PC-3 (cell line): ENCODE measurements at regions not wholly inside any gene's neighbourhood (a gene's known extent, or its start where the extent isn't known, plus 50 kb on each side); places are given as distances from the start of the nearest gene placed in this dataset.

Experiments
- ATAC-seq: fragments of 200-7000 bp; cut with Tn5 transposase; 2 replicates; pipeline ENCODE4 v1.9.1; 2020; ENCODE audit warnings: mild to moderate bottlenecking, moderate library complexity
- BruUV-seq: library from RNA; stranded (reverse); fragments of 400-500 nt; replicated peaks from 2 replicates; lab custom pipeline; 2021; lab: Mats Ljungman, UMichigan
- CTCF ChIA-PET: fragments of 300-600 bp; sonication (Branson Sonifier 250); formaldehyde crosslinking; loops from one replicate; lab custom pipeline; 2022; ENCODE audit warnings: antibody characterized with exemption; lab: Charles Lee
- POLR2A ChIA-PET: fragments of 300-600 bp; sonication (Branson Sonifier 250); formaldehyde crosslinking; loops from one replicate; lab custom pipeline; 2022; ENCODE audit warnings: antibody characterized with exemption; ENCODE audit not compliant: unreplicated experiment; lab: Charles Lee
- DNase-seq: peaks from one replicate; pipeline ENCODE4 v3.0.0-alpha.2; 2015
- H2AFZ ChIP-seq: fragments of 300-600 bp; sonication (generic); 2 replicates; pipeline ENCODE4 v1.6.0; 2016; ENCODE audit warnings: antibody characterized with exemption, low read length
- H3F3A ChIP-seq: fragments of 300-600 bp; sonication (generic); one replicate; pipeline ENCODE4 v1.6.0; 2017; ENCODE audit warnings: antibody characterized with exemption, low read length, control low read depth, mild to moderate bottlenecking; ENCODE audit not compliant: unreplicated experiment
- H3K27ac ChIP-seq: fragments of 300-600 bp; sonication (generic); 2 replicates; pipeline ENCODE4 v1.5.1; 2016; ENCODE audit warnings: mild to moderate bottlenecking, low read length
- H3K27me3 ChIP-seq: fragments of 300-600 bp; sonication (generic); 2 replicates; pipeline ENCODE4 v1.6.1; 2016; ENCODE audit warnings: low read length, mixed read lengths
- H3K36me3 ChIP-seq: fragments of 300-600 bp; sonication (generic); 2 replicates; pipeline ENCODE4 v1.6.1; 2016; ENCODE audit warnings: low read depth, mixed run types, low read length, mixed read lengths
- H3K4me1 ChIP-seq: fragments of 300-600 bp; sonication (generic); 2 replicates; pipeline ENCODE4 v1.5.1; 2016; ENCODE audit warnings: low read length; ENCODE audit not compliant: insufficient read depth
- H3K4me2 ChIP-seq: fragments of 300-600 bp; sonication (generic); 2 replicates; pipeline ENCODE4 v1.6.0; 2016; ENCODE audit warnings: low read length
- H3K4me3 ChIP-seq: fragments of 300-600 bp; sonication (generic); 2 replicates; pipeline ENCODE4 v1.5.1; 2016; ENCODE audit warnings: mild to moderate bottlenecking, low read length, mixed read lengths
- H3K79me2 ChIP-seq: fragments of 300-600 bp; sonication (generic); 2 replicates; pipeline ENCODE4 v1.6.1; 2017; ENCODE audit warnings: low read length, mixed read lengths
- H3K9ac ChIP-seq: fragments of 300-600 bp; sonication (generic); 2 replicates; pipeline ENCODE4 v1.6.0; 2016; ENCODE audit warnings: mild to moderate bottlenecking, low read length
- H3K9me2 ChIP-seq: fragments of 300-600 bp; sonication (generic); replicated peaks from 2 replicates; pipeline ENCODE4 v1.6.1; 2016; ENCODE audit warnings: mixed run types, low read length, mixed read lengths
- H3K9me3 ChIP-seq: fragments of 300-600 bp; sonication (generic); 2 replicates; pipeline ENCODE4 v1.6.1; 2016; ENCODE audit warnings: low read length, mixed read lengths
- H4K20me1 ChIP-seq: fragments of 300-600 bp; sonication (generic); 2 replicates; pipeline ENCODE4 v1.6.1; 2016; ENCODE audit warnings: low read length, mixed read lengths
- CTCF ChIP-seq: fragments of 300-600 bp; sonication (generic); conservative IDR thresholded peaks from 2 replicates; pipeline ENCODE4 v1.5.1; 2017; ENCODE audit warnings: antibody characterized with exemption, low read depth, mild to moderate bottlenecking, low read length
- EZH2 ChIP-seq: fragments of 300-600 bp; sonication (generic); IDR thresholded peaks from one replicate; pipeline ENCODE4 v1.6.1; 2017; ENCODE audit warnings: antibody characterized with exemption, mild to moderate bottlenecking, low read length; ENCODE audit not compliant: unreplicated experiment
- EZH2phosphoT487 ChIP-seq: fragments of 300-600 bp; sonication (generic); IDR thresholded peaks from 2 replicates; pipeline ENCODE4 v1.6.1; 2018; ENCODE audit warnings: mild to moderate bottlenecking, antibody characterized with exemption, low read length, borderline replicate concordance
- intact Hi-C: fragments of 100-400 bp; cut with micrococcal nuclease; formaldehyde crosslinking; loops from 2 replicates; pipeline ENCODE4 v1.9.0; 2023

GRCh38 chr18:44175891-44176290, 504.8 kb upstream of the SETBP1 start:
- ChIA-PET CTCF (no interaction called here), POLR2A (no interaction called here)
- ATAC-seq, result no peak
- no peak overlapping the region for H3K27ac ChIP-seq
- peaks cover 3% of the 10 kb centered on the region; the same call in 1 of the 2 replicates for H3K4me1 ChIP-seq
- H3K79me2 ChIP-seq, result no peaks in the 10 kb centered on the region
- H3K4me3 ChIP-seq, result no peak overlapping the region
- no peaks in the 10 kb centered on the region for H3K9me2 ChIP-seq
- no peak for DNase-seq
- H3K27me3 ChIP-seq, result no peaks in the 10 kb centered on the region
- TF ChIP-seq EZH2 (no peak), EZH2phosphoT487 (no peak), CTCF (no peak)
- no peak overlapping the region for H3K4me2 ChIP-seq
- H3F3A ChIP-seq, result no peaks in the 10 kb centered on the region
- H4K20me1 ChIP-seq, result no peaks in the 10 kb centered on the region
- H3K9ac ChIP-seq, result no peak overlapping the region
- no peaks in the 10 kb centered on the region for H3K36me3 ChIP-seq
- no TSS peak for BruUV-seq
- intact Hi-C loops, result no loop called here
- H3K9me3 ChIP-seq, result no peaks in the 10 kb centered on the region
- no peak overlapping the region for H2AFZ ChIP-seq

- no peaks in the 10 kb centered on the region for H3F3A ChIP-seq
- no peaks in the 10 kb centered on the region for H3K9me3 ChIP-seq
- no peaks in the 10 kb centered on the region for H3K4me1 ChIP-seq
- H3K9me2 ChIP-seq, result no peaks in the 10 kb centered on the region
- DNase-seq (no peak), ATAC-seq (no peak)
- intact Hi-C loops, result no loop called here
- ChIA-PET CTCF (no interaction called here), POLR2A (no interaction called here)
- no peaks in the 10 kb centered on the region for H4K20me1 ChIP-seq
- H2AFZ ChIP-seq, result no peak overlapping the region
- H3K79me2 ChIP-seq, result no peaks in the 10 kb centered on the region
- H3K9ac ChIP-seq, result no peak overlapping the region
- TF ChIP-seq EZH2, result no peak
- TF ChIP-seq CTCF, result no peak
- no peak for TF ChIP-seq EZH2phosphoT487
- no peaks in the 10 kb centered on the region for H3K36me3 ChIP-seq
- BruUV-seq, result no TSS peak
- no peak overlapping the region for H3K4me3 ChIP-seq
- no peak overlapping the region for H3K27ac ChIP-seq
- H3K4me2 ChIP-seq, result no peak overlapping the region
- no peaks in the 10 kb centered on the region for H3K27me3 ChIP-seq
These were observed 502.2 kb upstream of the SETBP1 start for GRCh38 chr18:44178476-44178875.

- Histone ChIP-seq H3K36me3 (no peaks in the 10 kb centered on the region), H3K27ac (no peak overlapping the region), H3F3A (no peaks in the 10 kb centered on the region), H3K4me1 (no peaks in the 10 kb centered on the region), H2AFZ (no peak overlapping the region), H3K79me2 (no peaks in the 10 kb centered on the region), H3K9ac (no peak overlapping the region), H3K9me2 (no peaks in the 10 kb centered on the region), H3K4me3 (no peak overlapping the region), H3K9me3 (no peaks in the 10 kb centered on the region), H4K20me1 (no peaks in the 10 kb centered on the region), H3K4me2 (no peak overlapping the region), H3K27me3 (no peaks in the 10 kb centered on the region)
- ATAC-seq (no peak), DNase-seq (no peak)
- no TSS peak for BruUV-seq
- ChIA-PET POLR2A (no interaction called here), CTCF (no interaction called here)
- TF ChIP-seq EZH2phosphoT487 (no peak), EZH2 (no peak), CTCF (no peak)
- intact Hi-C loops, result no loop called here
These were observed 501.0 kb upstream of the SETBP1 start for GRCh38 chr18:44179693-44180092.
